Body of pancreas (tissue), 4 donors: ENCODE measurements at regions not wholly inside any gene's neighbourhood (a gene's known extent, or its start where the extent isn't known, plus 50 kb on each side); places are given as distances from the start of the nearest gene placed in this dataset.

Source experiments
- POLR2A ChIP-seq, 3 donors: fragments of 450-650 bp; IDR thresholded peaks; one replicate each; pipeline ENCODE4 v1.6.1; 2016; ENCODE audit warnings: antibody characterized with exemption in 3 of 3, mild to moderate bottlenecking in 2 of 3
- TF ChIP-seq, protein P1 (sequence below), 7 experiments: fragments of 450-650 bp in 4 of 7; fragments of 200-600 bp in 3 of 7; sonication (generic) in 3 of 7; IDR thresholded peaks; one replicate each; pipeline ENCODE4 v1.5.1; 2016 to 2019; ENCODE audit warnings: antibody characterized with exemption in 7 of 7

DNA sequence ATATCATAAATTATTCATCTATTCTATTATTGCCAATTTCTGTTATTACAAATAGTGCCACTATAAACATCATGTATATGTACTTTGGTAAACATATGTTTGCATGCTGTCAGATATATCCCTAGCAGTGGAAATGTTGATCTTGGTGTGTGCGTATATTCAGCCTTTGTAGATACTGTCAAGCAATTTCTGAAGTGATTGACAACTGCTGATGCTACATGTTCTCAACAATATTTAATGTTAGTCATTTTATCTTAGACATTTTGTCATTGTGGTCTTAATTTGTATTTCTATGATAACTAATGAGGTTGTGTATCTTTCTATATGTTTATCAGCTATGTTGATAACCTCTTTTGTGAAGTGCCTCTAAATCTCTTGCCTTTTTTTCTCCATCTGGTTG, 186.5 kb upstream of the NRG3 start:
- TF ChIP-seq, protein P1, sequence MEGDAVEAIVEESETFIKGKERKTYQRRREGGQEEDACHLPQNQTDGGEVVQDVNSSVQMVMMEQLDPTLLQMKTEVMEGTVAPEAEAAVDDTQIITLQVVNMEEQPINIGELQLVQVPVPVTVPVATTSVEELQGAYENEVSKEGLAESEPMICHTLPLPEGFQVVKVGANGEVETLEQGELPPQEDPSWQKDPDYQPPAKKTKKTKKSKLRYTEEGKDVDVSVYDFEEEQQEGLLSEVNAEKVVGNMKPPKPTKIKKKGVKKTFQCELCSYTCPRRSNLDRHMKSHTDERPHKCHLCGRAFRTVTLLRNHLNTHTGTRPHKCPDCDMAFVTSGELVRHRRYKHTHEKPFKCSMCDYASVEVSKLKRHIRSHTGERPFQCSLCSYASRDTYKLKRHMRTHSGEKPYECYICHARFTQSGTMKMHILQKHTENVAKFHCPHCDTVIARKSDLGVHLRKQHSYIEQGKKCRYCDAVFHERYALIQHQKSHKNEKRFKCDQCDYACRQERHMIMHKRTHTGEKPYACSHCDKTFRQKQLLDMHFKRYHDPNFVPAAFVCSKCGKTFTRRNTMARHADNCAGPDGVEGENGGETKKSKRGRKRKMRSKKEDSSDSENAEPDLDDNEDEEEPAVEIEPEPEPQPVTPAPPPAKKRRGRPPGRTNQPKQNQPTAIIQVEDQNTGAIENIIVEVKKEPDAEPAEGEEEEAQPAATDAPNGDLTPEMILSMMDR (IDR thresholded peaks at IDR 0.05), result no peak
- TF ChIP-seq POLR2A (IDR thresholded peaks at IDR 0.05), result no peak
